ENCODE measurements at regions not wholly inside any gene's neighbourhood (a gene's known extent, or its start where the extent isn't known, plus 50 kb on each side); places are given as distances from the start of the nearest gene placed in this dataset.

- TF ChIP-seq CTCF (IDR thresholded peaks at IDR 0.05) (no peak), POLR2A (IDR thresholded peaks at IDR 0.05) (no peak)
These were observed 272.9 kb downstream of the CDH20 start for GRCh38 chr18:61606068-61606660.

All from uterus (tissue), 2 donors.